H9 (cell line): ENCODE measurements at regions not wholly inside any gene's neighbourhood (a gene's known extent, or its start where the extent isn't known, plus 50 kb on each side); places are given as distances from the start of the nearest gene placed in this dataset.

Experiments
- DNase-seq: peaks from one replicate; pipeline ENCODE4 v3.0.0-alpha.2; 2017
- H2AFZ ChIP-seq: one replicate; pipeline ENCODE4 v1.6.1; 2013; ENCODE audit warnings: mild to moderate bottlenecking, low read length, control low read depth, moderate library complexity
- H2AK5ac ChIP-seq: 2 replicates; pipeline ENCODE4 v1.6.1; 2013; ENCODE audit warnings: low read length, control low read depth, mixed read lengths; ENCODE audit not compliant: insufficient read length
- H2BK120ac ChIP-seq: one replicate; pipeline ENCODE4 v1.6.1; 2013; ENCODE audit warnings: low read depth, mild to moderate bottlenecking, low read length, control low read depth, inconsistent platforms; ENCODE audit not compliant: poor library complexity, severe bottlenecking
- H2BK12ac ChIP-seq: 2 replicates; pipeline ENCODE4 v1.6.1; 2013; ENCODE audit warnings: low read length, control low read depth, mixed read lengths, low read depth; ENCODE audit not compliant: insufficient read length
- H2BK15ac ChIP-seq: 2 replicates; pipeline ENCODE4 v1.6.1; 2013; ENCODE audit warnings: low read depth, low read length, control low read depth
- H2BK20ac ChIP-seq: one replicate; pipeline ENCODE4 v1.6.1; 2013; ENCODE audit warnings: low read depth, mild to moderate bottlenecking, low read length, control low read depth, inconsistent platforms; ENCODE audit not compliant: poor library complexity, severe bottlenecking
- H2BK5ac ChIP-seq: 2 replicates; pipeline ENCODE4 v1.6.1; 2013; ENCODE audit warnings: low read length, control low read depth, mixed read lengths; ENCODE audit not compliant: insufficient read length
- H3K14ac ChIP-seq: 2 replicates; pipeline ENCODE4 v1.6.1; 2013; ENCODE audit warnings: low read length, control low read depth; ENCODE audit not compliant: insufficient read depth
- H3K18ac ChIP-seq: 2 replicates; pipeline ENCODE4 v1.6.1; 2013; ENCODE audit warnings: low read depth, mild to moderate bottlenecking, mixed read lengths, low read length, control low read depth; ENCODE audit not compliant: insufficient read length
- H3K23ac ChIP-seq: 2 replicates; pipeline ENCODE4 v1.6.1; 2013; ENCODE audit warnings: low read length, control low read depth, mixed read lengths, low read depth; ENCODE audit not compliant: insufficient read length
- H3K23me2 ChIP-seq: 2 replicates; pipeline ENCODE4 v1.6.1; 2013; ENCODE audit warnings: low read depth, mild to moderate bottlenecking, mixed read lengths, low read length, control low read depth; ENCODE audit not compliant: insufficient read length, poor library complexity, severe bottlenecking
- H3K27ac ChIP-seq: 2 replicates; pipeline ENCODE4 v1.5.1; 2013; ENCODE audit warnings: low read length, control low read depth, mixed read lengths, low read depth; ENCODE audit not compliant: insufficient read length
- H3K27me3 ChIP-seq: 2 replicates; pipeline ENCODE4 v1.6.1; 2013; ENCODE audit warnings: low read length, control low read depth, inconsistent platforms; ENCODE audit not compliant: insufficient read depth
- H3K4ac ChIP-seq: 2 replicates; pipeline ENCODE4 v1.6.1; 2013; ENCODE audit warnings: low read depth, mild to moderate bottlenecking, control low read depth, inconsistent platforms, low read length, moderate library complexity
- H3K4me1 ChIP-seq: 2 replicates; pipeline ENCODE4 v1.6.1; 2013; ENCODE audit warnings: low read length, control low read depth, inconsistent platforms; ENCODE audit not compliant: insufficient read depth
- H3K4me2 ChIP-seq: 2 replicates; pipeline ENCODE4 v1.6.1; 2013; ENCODE audit warnings: low read length, control low read depth, mixed read lengths; ENCODE audit not compliant: insufficient read length, insufficient read depth
- H3K56ac ChIP-seq: 2 replicates; pipeline ENCODE4 v1.6.1; 2013; ENCODE audit warnings: low read depth, mild to moderate bottlenecking, mixed read lengths, low read length, control low read depth; ENCODE audit not compliant: insufficient read length
- H3K79me1 ChIP-seq: 2 replicates; pipeline ENCODE4 v1.6.1; 2013; ENCODE audit warnings: low read depth, mild to moderate bottlenecking, moderate library complexity, low read length, control low read depth, inconsistent platforms; ENCODE audit not compliant: insufficient read depth, poor library complexity, severe bottlenecking
- H3K79me2 ChIP-seq: 2 replicates; pipeline ENCODE4 v1.6.1; 2013; ENCODE audit warnings: low read length, control low read depth, inconsistent platforms; ENCODE audit not compliant: insufficient read depth
- H3K9ac ChIP-seq: 2 replicates; pipeline ENCODE4 v1.6.1; 2013; ENCODE audit warnings: low read length, control low read depth, mixed read lengths; ENCODE audit not compliant: insufficient read length; ENCODE audit errors: extremely low read depth
- H3K9me3 ChIP-seq: one replicate; pipeline ENCODE4 v1.6.1; 2013; ENCODE audit warnings: low read depth, low read length, inconsistent platforms; ENCODE audit not compliant: control insufficient read depth
- H3T11ph ChIP-seq: one replicate; pipeline ENCODE4 v1.6.1; 2013; ENCODE audit warnings: mild to moderate bottlenecking, low read length, control low read depth, inconsistent platforms
- H4K20me1 ChIP-seq: one replicate; pipeline ENCODE4 v1.6.1; 2013; ENCODE audit not compliant: control insufficient read depth, insufficient read length, insufficient read depth
- H4K5ac ChIP-seq: 2 replicates; pipeline ENCODE4 v1.6.1; 2013; ENCODE audit warnings: low read depth, mild to moderate bottlenecking, mixed read lengths, low read length, control low read depth; ENCODE audit not compliant: insufficient read length
- H4K8ac ChIP-seq: replicated peaks from 2 replicates; pipeline ENCODE4 v1.6.1; 2013; ENCODE audit warnings: low read length, control low read depth, mixed read lengths, low read depth; ENCODE audit not compliant: insufficient read length
- H4K91ac ChIP-seq: 2 replicates; pipeline ENCODE4 v1.6.1; 2013; ENCODE audit warnings: low read depth, mild to moderate bottlenecking, moderate library complexity, mixed read lengths, low read length, control low read depth; ENCODE audit not compliant: insufficient read length
- H3K27ac Mint-ChIP-seq, 3 experiments: 2 replicates in 2 of 3; 3 replicates in 1 of 3; pipeline ENCODE4 v1.8.0; 2020 to 2021; ENCODE audit warnings: mixed read lengths in 3 of 3, mild to moderate bottlenecking in 1 of 3, moderate library complexity in 1 of 3
- H3K27me3 Mint-ChIP-seq: 2 replicates; pipeline ENCODE4 v1.8.0; 2021; ENCODE audit warnings: low read depth, mild to moderate bottlenecking, moderate library complexity, mixed read lengths
- H3K36me3 Mint-ChIP-seq, 3 experiments: 2 replicates in 2 of 3; 3 replicates in 1 of 3; pipeline ENCODE4 v1.8.0; 2020 to 2021; ENCODE audit warnings: low read depth in 3 of 3, mixed read lengths in 3 of 3; ENCODE audit not compliant: insufficient read depth in 1 of 3
- H3K4me1 Mint-ChIP-seq, 2 experiments: 2 replicates each; pipeline ENCODE4 v1.8.0; 2020; ENCODE audit warnings: mixed read lengths in 2 of 2
- H3K4me3 Mint-ChIP-seq, 2 experiments: 2 replicates in 1 of 2; 3 replicates in 1 of 2; pipeline ENCODE4 v1.8.0; 2020 to 2021; ENCODE audit warnings: mild to moderate bottlenecking in 2 of 2, mixed read lengths in 2 of 2, moderate library complexity in 1 of 2
- H3K9me3 Mint-ChIP-seq, 2 experiments: 2 replicates in 1 of 2; 3 replicates in 1 of 2; pipeline ENCODE4 v1.8.0; 2020; ENCODE audit warnings: mild to moderate bottlenecking in 2 of 2, mixed read lengths in 2 of 2, moderate library complexity in 1 of 2
- CTCF ChIP-seq: fragments of 200-600 bp; sonication (generic); conservative IDR thresholded peaks from 3 replicates; pipeline ENCODE4 v1.8.0; 2021; ENCODE audit warnings: antibody characterized with exemption, mild to moderate bottlenecking
- WGBS: extraction: QIAGEN DNeasy Blood & Tissue Kit; methylation state at CpG from one replicate; pipeline ENCODE4 v1.1.7; 2013; ENCODE audit warnings: missing lambda C conversion rate, low lambda C conversion rate, mixed read lengths; ENCODE audit not compliant: insufficient read length; ENCODE audit errors: extremely low coverage; 5-methylcytosine and 5-hydroxymethylcytosine counted together

GRCh38 chr2:167702227-167702626 is 545.2 kb downstream of the STK39 start:
- Histone ChIP-seq H4K5ac (no peak overlapping the region), H2BK5ac (no peak overlapping the region), H2AFZ (no peak overlapping the region), H3K27ac (no peak overlapping the region), H3K23me2 (no peaks in the 10 kb centered on the region), H2BK15ac (no peak overlapping the region), H4K20me1 (no peaks in the 10 kb centered on the region), H3K79me2 (no peaks in the 10 kb centered on the region), H2BK120ac (no peak overlapping the region), H3K9ac (no peak overlapping the region), H3K56ac (no peak overlapping the region), H3K23ac (no peak overlapping the region), H3K9me3 (no peaks in the 10 kb centered on the region), H3K27me3 (no peaks in the 10 kb centered on the region), H3K4ac (no peak overlapping the region), H3K4me1 (peaks cover 6% of the 10 kb centered on the region), H2BK20ac (no peak overlapping the region), H3T11ph (peak overlapping the region; percentile 6), H4K91ac (no peak overlapping the region), H4K8ac (no peak overlapping the region), H2BK12ac (no peak overlapping the region), H2AK5ac (no peak overlapping the region), H3K4me2 (no peak overlapping the region), H3K18ac (no peak overlapping the region), H3K14ac (no peak overlapping the region), H3K79me1 (no peaks in the 10 kb centered on the region)
- no peak for DNase-seq
- no peak for TF ChIP-seq CTCF
- no CpG with 5 or more reads among the region's 1 CpG for WGBS
- Mint-ChIP-seq H3K4me1 (peaks cover 15 to 17% of the 10 kb centered on the region in 2 experiments), H3K4me3 (no peak overlapping the region), H3K9me3 (no peaks in the 10 kb centered on the region), H3K27ac (no peak overlapping the region), H3K36me3 (peaks cover 0 to under 1% (median 0%) of the 10 kb centered on the region in 3 experiments; a peak in 4 of 7 replicates), H3K27me3 (no peaks in the 10 kb centered on the region)
